NCI-H526 (cell line): ENCODE measurements at regions not wholly inside any gene's neighbourhood (a gene's known extent, or its start where the extent isn't known, plus 50 kb on each side); places are given as distances from the start of the nearest gene placed in this dataset.
"Not testable (repeated sequence)": the region's sequence is repeated elsewhere in the genome, so short reads cannot be mapped to it uniquely, and the experiment has no call there.

Experiments used
- DNase-seq, 2 experiments: peaks; one replicate each; lab custom pipeline; 2025; lab: John Stamatoyannopoulos, UW

GRCh38 chr12:40172879-40173278, 51.9 kb upstream of the LRRK2 start:
- no peak for DNase-seq

GRCh38 chr12:40171501-40171900, 53.3 kb upstream of the LRRK2 start:
- DNase-seq, result no peak

- DNase-seq, result no peak
These were observed 53.7 kb upstream of the LRRK2 start for GRCh38 chr12:40171066-40171465.

GRCh38 chr12:40170593-40170992, 54.2 kb upstream of the LRRK2 start:
- no peak for DNase-seq

GRCh38 chr12:40168868-40169267, 55.9 kb upstream of the LRRK2 start:
- no peak for DNase-seq

GRCh38 chr12:40168419-40168818, 56.4 kb upstream of the LRRK2 start:
- DNase-seq, result not testable (repeated sequence)

GRCh38 chr12:40168001-40168400, 56.8 kb upstream of the LRRK2 start:
- no peak for DNase-seq

- no peak for DNase-seq
These were observed 59.3 kb upstream of the SLC2A13 start for GRCh38 chr12:40165179-40165578.

- no peak for DNase-seq
These were observed 58.2 kb upstream of the SLC2A13 start for GRCh38 chr12:40164034-40164433.

- no peak for DNase-seq
These were observed 56.2 kb upstream of the SLC2A13 start for GRCh38 chr12:40162033-40162432.

- peak in 1 of 2 experiments; percentile 7 for DNase-seq
These were observed 52.8 kb upstream of the SLC2A13 start for GRCh38 chr12:40158592-40159111.

- no peak for DNase-seq
These were observed 51.5 kb upstream of the SLC2A13 start for GRCh38 chr12:40157336-40157735.

GRCh38 chr12:40156021-40156764, 50.3 kb upstream of the SLC2A13 start:
- no peak for DNase-seq
